Thoracic aorta (tissue), 2 donors: ENCODE measurements at regions not wholly inside any gene's neighbourhood (a gene's known extent, or its start where the extent isn't known, plus 50 kb on each side); places are given as distances from the start of the nearest gene placed in this dataset.

Source experiments
- ATAC-seq: fragments of 150-250 bp; one replicate; pipeline ENCODE4 v1.8.0; 2017; ENCODE audit warnings: low read depth; ENCODE audit not compliant: insufficient number of reproducible peaks, low FRiP score
- DNase-seq: peaks from one replicate; pipeline ENCODE4 v3.0.0-alpha.2; 2020; ENCODE audit warnings: low spot score
- H3K27ac ChIP-seq, 2 donors: fragments of 200-600 bp; sonication (generic); 1 replicate in 1 of 2; 2 replicates in 1 of 2; pipeline ENCODE4 v1.5.1; 2016; ENCODE audit warnings: mild to moderate bottlenecking in 2 of 2, moderate library complexity in 2 of 2
- H3K27me3 ChIP-seq: fragments of 200-600 bp; sonication (generic); replicated peaks from 2 replicates; pipeline ENCODE4 v1.6.0; 2016; ENCODE audit warnings: mild to moderate bottlenecking; ENCODE audit not compliant: insufficient read depth
- H3K36me3 ChIP-seq: fragments of 200-600 bp; sonication (generic); one replicate; pipeline ENCODE4 v1.5.1; 2016
- H3K4me1 ChIP-seq, 2 donors: fragments of 200-600 bp; sonication (generic); 1 replicate in 1 of 2; 2 replicates in 1 of 2; pipeline versions ENCODE4 v1.5.1 to v1.6.0; 2016; ENCODE audit warnings: low read depth in 2 of 2, mild to moderate bottlenecking in 1 of 2; ENCODE audit not compliant: control insufficient read depth in 1 of 2
- H3K4me3 ChIP-seq: fragments of 200-600 bp; sonication (generic); 2 replicates; pipeline ENCODE4 v1.5.1; 2016; ENCODE audit warnings: mild to moderate bottlenecking
- H3K9me3 ChIP-seq: fragments of 200-600 bp; sonication (generic); 2 replicates; pipeline ENCODE4 v1.5.1; 2016
- CTCF ChIP-seq: fragments of 200-600 bp; sonication (generic); IDR thresholded peaks from one replicate; pipeline ENCODE4 v1.5.1; 2019; ENCODE audit warnings: antibody characterized with exemption

GRCh38 chr16:61580579-61580978, 455.7 kb downstream of the CDH8 start:
- Histone ChIP-seq H3K27ac (no peak overlapping the region), H3K36me3 (no peaks in the 10 kb centered on the region), H3K4me3 (no peak overlapping the region), H3K9me3 (no peaks in the 10 kb centered on the region), H3K27me3 (no peaks in the 10 kb centered on the region), H3K4me1 (no peaks in the 10 kb centered on the region)
- DNase-seq (no peak), ATAC-seq (no peak)
- TF ChIP-seq CTCF, result no peak

- no peak for ATAC-seq
- TF ChIP-seq CTCF, result no peak
- no peak overlapping the region for H3K27ac ChIP-seq
- H3K36me3 ChIP-seq, result no peaks in the 10 kb centered on the region
- no peaks in the 10 kb centered on the region for H3K9me3 ChIP-seq
- H3K4me1 ChIP-seq, result no peaks in the 10 kb centered on the region
- no peak for DNase-seq
- no peak overlapping the region for H3K4me3 ChIP-seq
- no peaks in the 10 kb centered on the region for H3K27me3 ChIP-seq
Observed at GRCh38 chr16:61579195-61579594, 457.0 kb downstream of the CDH8 start.

GRCh38 chr16:61576476-61576875, 459.8 kb downstream of the CDH8 start:
- Histone ChIP-seq H3K4me3 (no peak overlapping the region), H3K9me3 (no peaks in the 10 kb centered on the region), H3K27ac (no peak overlapping the region), H3K27me3 (no peaks in the 10 kb centered on the region), H3K36me3 (no peaks in the 10 kb centered on the region), H3K4me1 (no peaks in the 10 kb centered on the region)
- no peak for DNase-seq
- no peak for ATAC-seq
- no peak for TF ChIP-seq CTCF

- H3K9me3 ChIP-seq, result no peaks in the 10 kb centered on the region
- no peak for DNase-seq
Observed at GRCh38 chr16:61575617-61576016, 460.6 kb downstream of the CDH8 start.

GRCh38 chr16:61569028-61569427, 467.2 kb downstream of the CDH8 start:
- no peak overlapping the region for H3K4me3 ChIP-seq
- H3K4me1 ChIP-seq, result peaks cover 0 to 15% of the 10 kb centered on the region in 2 donors
- ATAC-seq (no peak), DNase-seq (no peak)
- H3K27ac ChIP-seq, result no peak overlapping the region
- H3K36me3 ChIP-seq, result no peaks in the 10 kb centered on the region
- H3K9me3 ChIP-seq, result no peaks in the 10 kb centered on the region
- no peaks in the 10 kb centered on the region for H3K27me3 ChIP-seq
- TF ChIP-seq CTCF, result no peak

More at GRCh38 chr16:61575617-61576016, 460.6 kb downstream of the CDH8 start:
- no peaks in the 10 kb centered on the region for H3K36me3 ChIP-seq
- H3K4me3 ChIP-seq, result no peak overlapping the region
- no peak for TF ChIP-seq CTCF
- no peak overlapping the region for H3K27ac ChIP-seq
- H3K27me3 ChIP-seq, result no peaks in the 10 kb centered on the region
- ATAC-seq, result no peak
- no peaks in the 10 kb centered on the region for H3K4me1 ChIP-seq
